ENCODE measurements at regions not wholly inside any gene's neighbourhood (a gene's known extent, or its start where the extent isn't known, plus 50 kb on each side); places are given as distances from the start of the nearest gene placed in this dataset.

GRCh38 chr12:115225845-115226244 lies 541.9 kb upstream of the TBX3 start:
- TF ChIP-seq CTCF (IDR thresholded peaks at IDR 0.05; ENCODE audit: low read length) (no peak), EZH2 (IDR thresholded peaks at IDR 0.05; ENCODE audit: borderline replicate concordance, low read length) (no peak)

Data from OCI-LY1 (cell line).